Renal pelvis (tissue), 1 donor: ENCODE measurements at regions not wholly inside any gene's neighbourhood (a gene's known extent, or its start where the extent isn't known, plus 50 kb on each side); places are given as distances from the start of the nearest gene placed in this dataset.

Experiments used
- DNase-seq: peaks from one replicate; pipeline ENCODE4 v3.0.0-alpha.2; 2013

DNA sequence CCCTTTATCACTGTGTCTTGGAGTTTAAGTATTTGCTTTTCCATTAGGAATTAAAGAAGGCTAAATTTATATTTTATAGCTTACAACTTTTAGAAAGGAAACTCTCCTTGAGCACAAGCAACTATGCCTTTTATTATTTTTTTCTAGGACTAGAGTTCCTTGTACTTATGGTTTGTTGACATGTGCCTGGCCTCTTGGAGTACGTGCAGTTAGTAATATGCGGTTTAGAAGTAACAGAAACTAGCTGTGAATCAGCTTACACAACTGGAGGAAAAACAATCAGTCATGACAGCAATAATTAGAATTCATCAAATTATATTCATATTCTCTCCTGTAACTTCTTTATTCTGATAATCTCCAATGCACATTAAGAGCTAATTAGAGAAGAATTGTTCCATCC lies 428.7 kb downstream of the AEBP2 start:
- DNase-seq, result no peak

DNA sequence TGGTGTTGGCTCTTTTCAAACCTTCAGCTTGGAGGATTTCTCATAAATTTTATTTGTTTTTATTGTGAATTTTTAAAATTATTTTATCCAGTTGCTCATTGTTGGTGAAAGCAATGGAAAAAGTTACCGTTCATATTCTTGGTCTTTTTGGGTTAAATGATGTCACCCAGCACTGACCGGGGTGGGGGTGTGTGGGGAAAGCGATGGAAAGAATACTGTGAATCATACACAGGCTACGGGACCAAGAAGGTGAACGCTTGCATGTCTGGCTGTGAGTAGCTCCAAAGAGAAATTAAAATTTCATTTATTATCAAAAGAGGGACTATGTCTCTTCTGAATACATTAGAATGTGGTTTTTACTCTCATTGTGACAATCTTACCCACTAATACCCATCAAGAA lies 430.1 kb downstream of the AEBP2 start:
- DNase-seq, result no peak

DNA sequence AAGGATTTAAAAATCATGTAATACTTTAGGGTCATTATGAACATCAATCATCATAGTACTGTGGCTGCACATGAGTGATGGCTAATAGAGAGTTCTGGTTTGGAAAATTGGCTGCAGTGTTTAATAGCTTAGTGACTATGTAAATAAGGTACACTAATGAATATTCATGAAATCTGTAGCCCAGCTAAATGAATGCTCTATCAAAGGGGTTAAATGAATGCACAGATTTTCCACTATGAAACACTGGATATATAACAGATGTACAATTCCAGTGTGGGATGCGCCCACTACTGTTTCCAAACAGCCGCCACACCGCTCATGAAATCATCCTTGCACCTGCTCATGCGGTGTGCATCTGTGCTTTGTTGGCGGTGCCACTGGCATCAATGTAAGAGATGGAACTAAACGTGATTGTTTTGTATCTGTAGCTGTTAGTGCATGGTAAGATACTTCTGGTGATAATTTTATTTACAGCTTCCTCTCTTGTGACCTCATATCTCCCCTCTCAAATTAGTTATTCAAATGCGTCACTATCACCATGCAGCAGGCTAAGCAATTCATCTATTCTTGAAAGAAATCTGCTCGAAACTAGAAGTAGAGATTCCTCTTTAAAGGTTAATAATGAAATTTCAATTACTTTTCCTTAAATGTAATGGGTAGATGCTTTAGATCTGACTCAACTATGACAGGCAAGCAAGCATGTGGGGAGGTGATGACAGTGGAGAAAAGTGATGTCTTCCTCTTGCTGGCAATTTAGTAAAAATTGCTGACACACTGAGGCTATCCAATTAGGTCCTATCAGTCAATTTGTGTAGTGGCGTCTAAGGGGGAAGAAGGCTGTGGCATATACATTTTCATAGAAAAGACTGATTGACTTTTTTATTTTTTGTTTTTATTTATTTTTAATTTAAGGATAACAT lies 433.6 kb downstream of the AEBP2 start:
- DNase-seq, result no peak

DNA sequence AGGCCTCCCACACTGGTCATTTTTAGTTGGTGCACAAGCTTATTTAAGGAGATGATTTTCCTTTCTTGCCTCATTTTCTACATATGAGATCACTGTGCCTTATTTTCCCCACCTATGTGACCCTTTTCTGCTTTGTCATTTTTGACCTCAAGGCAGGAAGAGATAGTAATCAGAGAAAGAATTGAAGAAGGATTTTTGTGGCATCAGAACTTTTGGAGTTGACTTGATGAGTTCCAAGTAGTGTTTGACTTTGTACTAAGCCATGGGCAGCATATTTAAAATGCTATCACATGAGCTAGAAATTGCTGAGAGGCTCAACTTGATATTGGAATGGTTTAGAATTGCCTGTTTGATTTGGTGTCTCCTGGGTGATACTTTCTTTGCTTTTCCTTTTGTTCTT lies 440.8 kb downstream of the AEBP2 start:
- DNase-seq, result no peak

DNA sequence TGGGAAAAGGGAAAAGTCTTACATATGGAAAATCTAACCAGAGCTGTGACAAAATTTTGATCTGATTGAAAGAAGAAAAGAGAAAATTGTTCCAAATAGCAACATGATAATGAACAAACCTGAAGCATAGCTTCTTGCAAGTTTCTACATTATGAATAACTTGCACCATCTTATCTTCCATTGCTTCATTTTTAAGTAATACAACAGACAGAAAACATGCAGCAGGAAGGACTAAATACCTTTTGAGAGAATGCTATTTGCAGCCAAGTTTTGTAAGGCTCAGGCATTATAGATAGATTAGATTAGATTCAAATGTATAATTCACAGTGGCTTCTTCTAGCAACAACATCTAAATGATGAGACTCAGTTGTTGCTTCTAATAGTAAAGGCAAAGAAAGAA lies 441.4 kb downstream of the AEBP2 start:
- no peak for DNase-seq

DNA sequence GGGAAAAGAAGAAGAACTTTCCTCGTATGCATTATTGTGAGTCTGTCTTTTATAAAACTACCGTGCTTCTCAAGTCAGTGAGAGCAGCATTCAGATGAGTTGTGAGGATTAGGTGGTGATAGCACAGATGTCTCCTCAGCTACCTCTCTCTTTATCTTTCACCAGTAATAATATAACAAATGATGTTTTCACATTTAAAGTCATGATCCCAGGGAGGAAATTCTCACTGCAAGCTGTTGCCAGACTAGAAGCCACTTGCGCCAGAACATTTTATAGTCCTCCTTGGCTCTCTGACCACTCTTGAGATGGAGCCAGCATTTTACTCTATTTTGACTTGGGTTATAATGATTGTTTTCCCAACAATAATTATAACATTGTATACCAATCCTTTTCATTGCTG lies 443.1 kb downstream of the AEBP2 start:
- DNase-seq, result no peak

DNA sequence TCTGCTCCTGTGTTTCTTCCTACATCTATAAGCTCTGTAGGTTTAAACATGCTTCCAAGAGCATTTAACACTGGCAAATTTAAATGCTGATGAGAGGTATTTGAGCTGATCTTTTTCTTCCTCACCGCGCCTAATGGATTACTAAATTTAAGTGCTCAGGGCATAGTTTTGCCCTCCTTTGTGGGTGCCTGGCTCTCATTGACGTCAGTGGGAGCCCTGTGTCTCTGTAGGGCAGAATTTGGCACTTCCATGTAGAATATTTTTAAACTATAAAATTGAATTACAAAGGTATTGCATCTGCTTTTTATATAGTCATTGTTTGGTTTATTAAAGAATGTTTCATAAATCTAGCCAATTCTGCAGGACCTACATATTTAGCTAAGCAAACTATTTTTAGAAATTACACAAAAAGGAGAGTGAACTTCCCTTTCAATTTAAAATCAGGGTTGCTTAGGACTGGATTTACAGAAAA lies 444.8 kb downstream of the AEBP2 start:
- no peak for DNase-seq

DNA sequence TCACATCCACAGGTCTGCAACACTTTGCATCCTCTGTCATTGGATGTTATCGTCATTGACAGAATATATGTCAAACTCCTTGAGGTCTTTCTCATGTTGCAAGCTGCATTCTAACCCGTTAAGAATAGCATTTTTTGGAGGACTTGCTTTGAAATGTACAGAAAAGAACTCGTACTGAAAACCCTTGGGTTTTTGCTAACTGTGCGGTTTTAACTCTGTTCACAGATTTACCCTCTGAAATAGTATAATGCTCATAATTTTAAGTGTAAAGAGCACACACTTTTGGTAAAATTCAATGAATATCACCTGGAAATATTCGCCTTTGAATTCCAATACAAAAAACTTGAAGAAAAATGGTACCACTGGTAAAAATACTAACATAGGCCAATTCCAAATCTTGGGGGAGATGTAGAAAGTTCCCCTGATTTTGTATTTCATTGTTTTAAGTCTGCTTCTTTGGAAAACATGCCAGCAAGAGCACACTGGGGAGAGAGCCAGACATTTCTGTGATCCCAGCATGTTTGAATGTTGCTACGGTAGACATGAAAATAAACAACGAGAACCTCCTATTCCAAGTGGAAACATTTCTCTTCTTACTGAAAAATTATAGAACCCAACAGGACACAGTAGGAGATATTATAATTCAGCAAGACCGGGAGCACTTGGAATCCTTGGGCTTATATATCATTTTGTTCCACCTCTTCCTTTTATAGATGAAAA lies 446.0 kb downstream of the AEBP2 start:
- no peak for DNase-seq

DNA sequence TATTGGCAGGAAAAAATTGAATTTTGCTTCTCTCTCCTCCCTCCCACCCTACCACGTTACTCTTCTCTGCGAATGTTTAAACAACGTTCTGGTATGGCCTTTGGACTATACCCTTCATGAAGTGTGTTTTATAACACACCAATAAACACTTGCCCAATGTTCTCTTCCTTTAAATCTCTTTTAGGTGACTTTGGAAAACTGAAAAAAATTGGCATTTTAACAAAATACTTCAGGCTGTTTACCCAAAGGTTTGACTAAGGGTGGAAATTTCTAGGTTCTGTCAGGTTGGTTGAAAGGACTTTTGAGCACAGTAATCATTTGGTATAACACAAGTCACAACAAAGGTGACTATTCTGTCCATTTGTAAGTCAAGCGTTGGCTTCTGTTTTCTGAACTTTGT lies 446.8 kb downstream of the AEBP2 start:
- no peak for DNase-seq

DNA sequence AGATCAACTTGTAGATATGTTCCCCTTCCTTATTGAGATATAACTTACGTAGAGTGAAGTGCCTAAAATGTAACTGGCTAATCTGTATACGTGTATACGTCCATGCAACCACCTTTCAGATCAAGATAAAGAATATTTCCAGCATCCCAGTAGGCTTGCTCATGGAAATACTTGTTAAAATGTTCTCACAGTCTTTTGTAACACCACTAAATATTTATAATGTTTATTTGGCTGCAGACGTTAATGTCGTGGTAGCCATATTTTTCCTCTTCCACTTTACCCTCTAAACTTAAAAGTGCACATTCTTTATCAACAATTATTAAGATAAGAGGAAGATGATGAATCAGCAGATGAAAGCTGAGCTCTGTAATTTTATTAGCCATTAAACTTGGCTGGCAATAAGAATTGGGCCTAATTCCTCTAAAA lies 447.4 kb downstream of the AEBP2 start:
- peak; percentile 37 for DNase-seq

DNA sequence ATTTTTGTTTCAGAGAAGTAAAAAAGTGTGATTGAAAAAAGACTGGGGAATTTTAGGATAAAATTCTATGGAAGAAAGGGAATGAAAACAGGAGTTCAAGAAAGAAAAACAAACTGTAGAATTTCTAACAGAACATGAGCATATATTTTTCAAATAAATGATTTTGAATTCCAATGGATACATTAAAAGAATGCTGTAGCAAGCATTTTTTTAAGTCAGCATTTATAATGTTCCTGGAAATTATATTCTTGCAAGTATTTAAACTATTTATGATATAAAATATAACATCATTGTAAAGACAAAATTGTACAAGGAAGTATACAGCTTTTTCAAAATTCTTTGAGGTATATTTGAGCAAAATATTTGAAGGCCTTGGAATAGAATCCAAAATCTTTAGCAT lies 450.7 kb downstream of the AEBP2 start:
- DNase-seq, result no peak

DNA sequence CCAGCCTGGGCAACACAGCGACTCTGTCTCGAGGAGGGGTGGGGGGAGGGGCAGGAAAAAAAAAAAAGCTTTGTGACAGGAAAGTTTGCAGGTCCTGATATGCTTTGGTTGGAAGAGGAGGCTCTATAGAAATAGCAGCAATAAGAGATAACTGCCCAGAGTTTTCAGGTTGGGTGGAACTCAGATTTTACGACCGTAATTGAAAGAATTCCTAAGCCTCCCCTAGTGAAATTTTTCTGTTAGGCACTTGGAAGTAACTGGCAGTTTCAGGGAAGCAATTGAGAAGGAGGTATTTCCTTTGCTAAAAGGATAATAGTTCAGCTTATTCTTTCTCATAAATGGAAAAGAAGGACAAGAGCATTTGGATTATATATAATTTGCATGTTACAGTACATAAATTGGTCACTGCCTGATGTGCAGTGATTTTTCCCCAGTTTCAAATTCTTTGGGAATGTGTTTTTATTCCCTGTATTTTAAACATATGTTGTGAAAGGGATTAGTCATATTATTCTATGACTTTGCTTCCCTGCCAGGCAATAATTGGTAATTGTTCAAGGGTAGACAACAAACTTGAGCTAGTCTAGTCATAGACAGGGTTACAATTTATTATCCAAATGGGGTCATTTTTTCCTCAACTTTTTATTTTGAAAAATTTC lies 452.8 kb downstream of the AEBP2 start:
- DNase-seq, result no peak

DNA sequence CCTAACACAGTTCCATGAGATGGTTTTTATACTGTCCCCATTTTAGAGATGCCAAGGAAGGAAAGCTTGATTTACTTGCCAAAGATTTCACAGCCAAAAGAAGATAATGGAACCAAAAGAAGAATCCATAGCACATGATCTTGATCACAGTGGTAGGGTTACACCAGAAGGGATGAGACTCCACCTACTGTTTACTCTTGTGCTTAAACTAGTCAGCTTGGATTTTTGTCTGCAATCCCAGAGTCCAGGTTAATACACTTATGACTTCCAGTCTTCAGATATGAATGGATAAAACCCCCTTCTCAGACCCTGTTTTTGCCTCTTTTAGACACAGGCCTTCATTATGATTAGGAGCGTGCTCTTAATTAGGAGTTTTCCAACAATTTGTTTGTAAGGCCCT lies 454.2 kb downstream of the AEBP2 start:
- DNase-seq, result no peak

DNA sequence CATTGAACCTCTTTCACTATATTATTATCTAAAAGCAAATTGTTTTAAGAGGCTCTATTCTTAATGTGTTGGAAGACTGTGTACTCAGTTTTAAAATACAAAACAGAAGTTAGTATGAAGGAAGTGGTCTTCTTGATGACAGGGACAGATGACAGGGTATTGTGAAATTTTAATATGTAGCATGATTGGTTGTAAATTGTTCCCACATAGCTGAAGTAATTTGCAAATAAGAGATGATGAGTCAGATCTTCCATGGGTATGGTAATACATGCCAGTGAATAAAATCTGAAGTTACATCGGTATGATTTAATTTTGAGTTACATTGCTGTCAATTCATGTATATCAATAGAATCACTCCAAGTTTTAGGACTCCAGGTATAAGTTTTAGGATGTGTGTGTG lies 454.8 kb downstream of the AEBP2 start:
- DNase-seq, result no peak

DNA sequence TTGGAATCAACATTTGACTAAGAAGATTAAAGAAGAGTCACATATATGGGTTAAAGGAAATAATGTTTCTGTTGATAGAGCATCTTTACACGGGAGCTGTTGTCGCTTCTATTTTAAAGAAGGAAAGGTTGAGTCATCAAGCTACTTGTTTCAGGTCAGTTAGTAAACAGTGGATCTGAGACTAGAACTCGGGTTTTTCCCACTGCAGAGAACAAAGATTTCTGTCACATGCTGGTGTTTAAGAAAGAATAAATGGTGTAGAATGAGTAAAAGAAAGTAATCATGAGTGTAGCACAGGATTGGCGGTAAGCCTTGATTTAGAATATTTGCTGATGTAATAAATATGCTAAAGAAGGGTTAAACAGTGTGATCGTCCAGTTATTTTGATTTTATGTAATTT lies 455.5 kb downstream of the AEBP2 start:
- no peak for DNase-seq

DNA sequence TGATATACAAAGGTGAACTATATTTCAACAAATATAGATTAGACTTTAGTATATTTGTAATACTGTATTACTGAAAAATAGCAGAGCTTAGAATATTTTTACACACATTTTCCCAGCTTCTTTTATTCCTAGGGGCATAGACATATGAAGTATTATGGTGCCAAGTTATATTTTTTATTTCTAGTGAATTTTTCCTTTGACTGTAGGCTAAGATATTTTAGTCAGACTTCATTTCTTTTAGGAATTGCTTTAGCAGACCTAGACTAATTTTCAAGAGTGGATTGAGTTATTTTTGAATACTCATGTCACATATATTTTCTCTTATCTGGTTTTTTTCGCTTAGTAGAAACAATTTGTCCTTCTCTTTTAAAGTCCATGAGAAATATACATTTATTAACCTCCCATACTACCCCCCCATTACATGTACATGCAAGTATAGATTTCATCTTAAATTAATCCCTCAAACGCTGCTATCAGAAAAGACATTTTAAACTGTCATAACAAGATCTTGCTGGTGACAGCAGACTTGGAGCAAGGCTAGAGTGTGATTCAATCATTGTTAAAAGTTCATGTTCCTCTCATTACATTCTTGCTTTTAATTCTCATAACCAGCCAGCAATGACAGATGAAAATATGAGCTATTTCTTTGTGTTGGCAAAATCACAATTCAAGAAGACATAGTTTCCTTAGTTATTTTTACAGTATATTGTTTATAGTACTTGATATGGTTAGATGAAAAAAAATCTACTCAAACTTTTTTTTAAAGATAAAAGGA lies 456.1 kb downstream of the AEBP2 start:
- DNase-seq, result no peak

DNA sequence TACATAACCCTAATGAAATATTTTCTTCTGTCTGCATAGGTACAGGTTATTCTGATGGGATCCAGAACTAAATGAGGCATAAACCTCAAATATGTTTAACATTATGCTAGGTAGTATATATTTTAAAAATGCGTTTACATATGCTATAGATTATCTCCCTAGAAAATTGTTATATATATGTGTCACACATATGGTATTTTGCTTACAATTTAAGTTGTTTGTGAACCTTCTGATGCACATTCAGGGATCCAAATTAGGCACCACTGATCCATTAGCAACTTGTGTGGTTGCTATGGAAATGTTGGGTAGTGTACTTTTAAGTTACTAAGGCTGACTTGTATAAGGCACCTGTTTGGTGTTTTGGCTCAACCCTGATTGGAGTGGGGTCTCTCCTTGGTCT lies 456.7 kb downstream of the AEBP2 start:
- DNase-seq, result no peak

DNA sequence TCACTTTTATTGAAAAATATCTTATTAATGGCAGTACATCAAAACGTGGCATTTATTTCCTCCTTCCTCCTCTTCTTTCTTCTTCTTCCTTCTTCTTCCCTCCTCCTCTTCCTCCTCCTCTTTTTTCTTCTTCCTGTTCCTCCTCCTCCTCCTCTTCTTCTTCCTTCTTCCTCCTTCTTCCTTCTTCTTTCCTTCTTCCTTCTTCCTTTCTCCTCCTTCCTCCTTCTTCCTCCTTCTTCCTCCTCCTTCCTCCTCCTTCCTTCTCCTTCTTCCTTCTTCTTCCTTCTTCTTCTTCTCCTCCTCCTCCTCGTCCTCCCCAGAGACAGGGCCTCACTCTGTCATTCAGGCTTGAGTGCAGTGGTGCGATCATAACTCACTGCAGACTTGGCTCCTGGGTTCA lies 457.2 kb downstream of the AEBP2 start:
- DNase-seq, result no peak

DNA sequence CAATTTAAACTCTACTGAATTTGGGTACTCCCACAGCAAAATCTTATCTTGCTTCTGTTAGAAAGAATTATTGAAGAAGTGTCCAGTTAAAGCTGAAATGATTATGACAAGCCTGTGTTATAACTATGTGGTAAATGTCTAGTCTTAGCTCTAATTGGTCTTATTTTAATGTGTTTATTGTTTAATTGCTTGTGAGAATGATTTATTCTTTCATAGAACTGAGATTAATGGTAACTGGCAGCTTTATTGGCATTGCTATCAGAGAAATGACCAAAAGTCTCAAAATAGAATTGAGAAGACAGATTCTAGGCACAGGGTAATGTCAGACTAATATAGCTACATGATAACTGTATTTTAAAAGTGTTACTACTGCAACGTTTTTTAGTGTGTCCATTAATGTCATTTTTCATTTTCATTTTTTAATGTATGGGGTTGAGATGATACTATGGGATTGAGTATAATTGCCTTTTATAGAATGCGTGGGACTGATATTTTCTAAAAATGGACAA lies 458.7 kb downstream of the AEBP2 start:
- no peak for DNase-seq

DNA sequence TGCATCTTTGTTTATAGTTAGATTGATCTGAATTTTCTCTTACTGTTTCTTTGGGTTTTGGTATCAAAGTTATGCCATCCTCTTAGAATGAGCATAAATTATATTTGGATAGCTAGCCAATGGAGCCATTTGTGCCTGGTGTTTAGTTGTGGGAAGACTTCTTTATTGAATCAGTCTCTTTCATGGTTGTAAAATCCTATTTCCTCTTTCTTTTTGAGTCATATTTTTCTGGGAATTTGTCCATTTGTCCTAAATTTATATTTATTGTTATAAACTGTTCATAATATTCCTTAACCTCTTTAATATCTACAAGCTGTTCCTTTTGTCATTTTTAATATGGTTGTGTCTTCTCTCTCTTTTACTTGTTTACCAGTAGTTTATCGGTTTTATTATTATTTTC lies 462.5 kb downstream of the AEBP2 start:
- DNase-seq, result no peak

DNA sequence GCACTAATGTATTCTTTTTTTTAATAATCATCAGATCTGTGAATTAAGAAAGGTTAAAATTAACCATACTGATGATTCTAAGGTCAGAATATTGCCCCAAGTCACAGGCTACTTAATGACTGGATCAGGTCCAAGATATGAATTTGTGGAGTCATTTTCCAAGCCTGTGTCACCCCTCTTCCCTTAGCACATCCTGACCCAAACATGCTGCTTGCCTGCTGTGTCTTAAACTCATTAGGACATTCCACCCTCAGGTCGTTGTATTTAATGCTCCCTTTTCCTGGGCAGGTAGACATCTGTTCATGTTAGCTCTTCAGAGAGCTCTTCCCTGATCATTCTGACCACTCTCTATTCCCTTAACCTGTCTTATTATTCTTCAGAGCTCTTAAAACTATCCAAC lies 463.5 kb upstream of the PDE3A start:
- DNase-seq, result no peak

DNA sequence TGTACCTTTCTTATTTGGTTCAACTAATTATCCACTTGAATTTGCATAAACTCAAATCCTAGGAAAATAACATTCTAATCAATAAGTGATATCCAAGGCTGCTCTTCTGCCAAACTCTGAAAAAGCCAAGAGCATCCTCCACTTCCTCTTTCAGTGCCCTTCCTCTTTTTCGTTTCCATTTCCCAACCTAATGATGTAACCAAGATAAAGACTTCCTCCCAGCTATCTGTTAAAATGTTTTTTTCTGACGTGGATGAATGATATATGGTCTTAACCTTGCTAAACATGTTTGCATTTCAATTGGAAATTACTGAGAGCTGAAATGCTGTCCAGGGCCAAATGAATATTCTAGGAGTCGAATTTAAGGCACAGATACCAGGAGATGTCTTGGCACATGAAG lies 459.5 kb upstream of the PDE3A start:
- DNase-seq, result no peak
